Activated T-helper 9 cell treated with anti-CD3 and anti-CD28 coated beads, Interleukin-2, amount 50 U/mL, for 16 hours (primary cell): ENCODE measurements at regions not wholly inside any gene's neighbourhood (a gene's known extent, or its start where the extent isn't known, plus 50 kb on each side); places are given as distances from the start of the nearest gene placed in this dataset.
"Not testable (repeated sequence)": the region's sequence is repeated elsewhere in the genome, so short reads cannot be mapped to it uniquely, and the experiment has no call there.

Experiments
- DNase-seq: peaks from one replicate; pipeline ENCODE4 v3.0.0-alpha.2; 2020; ENCODE audit warnings: low read depth

GRCh38 chr9:118652258-118652657 is 717.0 kb downstream of the BRINP1 start:
- DNase-seq, result no peak

GRCh38 chr9:118652912-118653311 is 716.3 kb downstream of the BRINP1 start:
- no peak for DNase-seq

GRCh38 chr9:118659011-118659410 is 710.2 kb downstream of the BRINP1 start:
- DNase-seq, result no peak

GRCh38 chr9:118665226-118665919 is 703.9 kb downstream of the BRINP1 start:
- no peak for DNase-seq

GRCh38 chr9:118670011-118670953 is 699.0 kb downstream of the BRINP1 start:
- no peak for DNase-seq

- no peak for DNase-seq
These were observed 694.3 kb downstream of the BRINP1 start for GRCh38 chr9:118674942-118675341.

GRCh38 chr9:118677936-118678653 is 691.1 kb downstream of the BRINP1 start:
- not testable (repeated sequence) for DNase-seq

- no peak for DNase-seq
These were observed 682.3 kb downstream of the BRINP1 start for GRCh38 chr9:118686959-118687358.

- no peak for DNase-seq
These were observed 680.0 kb downstream of the BRINP1 start for GRCh38 chr9:118689280-118689679.

GRCh38 chr9:118692613-118693012 is 676.6 kb downstream of the BRINP1 start:
- no peak for DNase-seq

GRCh38 chr9:118693645-118694044 is 675.6 kb downstream of the BRINP1 start:
- DNase-seq, result no peak

- DNase-seq, result not testable (repeated sequence)
These were observed 674.0 kb downstream of the BRINP1 start for GRCh38 chr9:118695249-118695648.

GRCh38 chr9:118701985-118702384 is 667.2 kb downstream of the BRINP1 start:
- no peak for DNase-seq

GRCh38 chr9:118711843-118712242 is 657.4 kb downstream of the BRINP1 start:
- no peak for DNase-seq

GRCh38 chr9:118721276-118721675 is 648.0 kb downstream of the BRINP1 start:
- no peak for DNase-seq

- DNase-seq, result no peak
These were observed 647.3 kb downstream of the BRINP1 start for GRCh38 chr9:118721923-118722322.

- DNase-seq, result no peak
These were observed 639.3 kb downstream of the BRINP1 start for GRCh38 chr9:118729981-118730380.

GRCh38 chr9:118732998-118733397 is 636.2 kb downstream of the BRINP1 start:
- DNase-seq, result no peak

GRCh38 chr9:118734696-118735095 is 634.5 kb downstream of the BRINP1 start:
- no peak for DNase-seq

GRCh38 chr9:118736406-118736805 is 632.8 kb downstream of the BRINP1 start:
- DNase-seq, result no peak

GRCh38 chr9:118751077-118751847 is 618.0 kb downstream of the BRINP1 start:
- no peak for DNase-seq

GRCh38 chr9:118751848-118752223 is 617.4 kb downstream of the BRINP1 start:
- DNase-seq, result no peak
